Lower leg skin (tissue), 4 donors: ENCODE measurements at regions not wholly inside any gene's neighbourhood (a gene's known extent, or its start where the extent isn't known, plus 50 kb on each side); places are given as distances from the start of the nearest gene placed in this dataset.

Experiments used
- DNase-seq, 2 donors: peaks; one replicate each; pipeline ENCODE4 v3.0.0-alpha.2; 2019; ENCODE audit warnings: low spot score in 2 of 2
- H3K4me3 ChIP-seq: fragments of 200-600 bp; sonication (generic); 2 replicates; pipeline ENCODE4 v1.5.1; 2017; ENCODE audit warnings: mild to moderate bottlenecking, low read depth; ENCODE audit not compliant: poor library complexity, severe bottlenecking
- POLR2A ChIP-seq, 2 donors: fragments of 450-650 bp; IDR thresholded peaks; one replicate each; pipeline ENCODE4 v1.6.1; 2016 to 2017; ENCODE audit warnings: antibody characterized with exemption in 2 of 2, mild to moderate bottlenecking in 1 of 2, moderate library complexity in 1 of 2
- WGBS, 2 donors: methylation state at CpG; one replicate each; pipeline ENCODE4 v1.1.5; 2018; 5-methylcytosine and 5-hydroxymethylcytosine counted together
- intact Hi-C: fragments of 100-400 bp; cut with DNase I; formaldehyde crosslinking; loops from one replicate; pipeline ENCODE4 v1.15.0; 2023; ENCODE audit warnings: low total_unique reads
- TF ChIP-seq, protein P1 (sequence below), 3 donors: fragments of 450-650 bp; IDR thresholded peaks; one replicate each; pipeline ENCODE4 v1.5.1; 2016; ENCODE audit warnings: antibody characterized with exemption in 3 of 3, mild to moderate bottlenecking in 3 of 3, moderate library complexity in 2 of 3

DNA sequence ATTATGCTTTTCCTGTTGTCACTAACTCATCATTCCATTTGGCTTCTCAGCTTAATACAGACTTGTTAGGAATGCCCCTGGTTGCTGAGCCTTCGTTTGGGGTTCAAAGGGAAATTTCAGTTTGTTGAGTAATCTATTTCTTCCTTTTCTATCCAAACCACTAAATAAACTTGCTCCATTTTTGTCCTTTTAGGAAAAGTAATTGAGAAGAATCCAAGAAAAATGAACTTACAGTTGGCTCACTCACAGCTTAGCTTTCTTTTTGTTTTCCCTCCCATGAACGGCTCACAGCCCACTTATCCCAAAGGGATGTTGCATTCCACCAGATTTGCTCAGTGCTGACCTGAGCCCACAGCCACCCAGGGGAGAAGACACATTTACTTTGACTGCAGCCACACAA is 73.9 kb downstream of the SOX11 start:
- DNase-seq: no peak
- WGBS, 2 donors: 44 to 47% methylated on average over 2 of the region's 2 CpGs

DNA sequence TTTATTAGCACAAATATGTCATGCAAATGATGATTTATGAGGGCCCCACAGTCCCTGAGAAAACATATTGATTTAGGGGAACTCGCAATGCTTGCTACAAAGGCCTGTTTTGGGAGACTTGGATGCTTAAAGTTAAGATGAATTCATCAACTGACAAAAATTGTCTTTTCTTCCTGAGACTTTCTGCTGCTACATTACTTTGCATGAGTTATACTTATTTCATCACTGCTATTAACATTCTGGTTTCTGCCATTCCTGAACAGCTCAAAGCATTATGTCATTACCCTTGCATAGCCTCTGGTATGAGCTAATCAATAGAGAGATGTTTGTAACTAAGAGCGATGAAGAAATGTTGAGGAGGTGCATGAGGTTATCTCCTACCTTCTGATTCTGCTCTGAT is 74.4 kb downstream of the SOX11 start:
- intact Hi-C loops: no loop called here
- no peak overlapping the region for H3K4me3 ChIP-seq
- no peak for DNase-seq
- WGBS, 2 donors: 74 to 81% methylated on average over 2 of the region's 2 CpGs
- TF ChIP-seq, protein P1, sequence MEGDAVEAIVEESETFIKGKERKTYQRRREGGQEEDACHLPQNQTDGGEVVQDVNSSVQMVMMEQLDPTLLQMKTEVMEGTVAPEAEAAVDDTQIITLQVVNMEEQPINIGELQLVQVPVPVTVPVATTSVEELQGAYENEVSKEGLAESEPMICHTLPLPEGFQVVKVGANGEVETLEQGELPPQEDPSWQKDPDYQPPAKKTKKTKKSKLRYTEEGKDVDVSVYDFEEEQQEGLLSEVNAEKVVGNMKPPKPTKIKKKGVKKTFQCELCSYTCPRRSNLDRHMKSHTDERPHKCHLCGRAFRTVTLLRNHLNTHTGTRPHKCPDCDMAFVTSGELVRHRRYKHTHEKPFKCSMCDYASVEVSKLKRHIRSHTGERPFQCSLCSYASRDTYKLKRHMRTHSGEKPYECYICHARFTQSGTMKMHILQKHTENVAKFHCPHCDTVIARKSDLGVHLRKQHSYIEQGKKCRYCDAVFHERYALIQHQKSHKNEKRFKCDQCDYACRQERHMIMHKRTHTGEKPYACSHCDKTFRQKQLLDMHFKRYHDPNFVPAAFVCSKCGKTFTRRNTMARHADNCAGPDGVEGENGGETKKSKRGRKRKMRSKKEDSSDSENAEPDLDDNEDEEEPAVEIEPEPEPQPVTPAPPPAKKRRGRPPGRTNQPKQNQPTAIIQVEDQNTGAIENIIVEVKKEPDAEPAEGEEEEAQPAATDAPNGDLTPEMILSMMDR (IDR thresholded peaks at IDR 0.05): no peak
- TF ChIP-seq POLR2A (IDR thresholded peaks at IDR 0.05): no peak

More for the DNA sequence above, 73.9 kb downstream of the SOX11 start:
- H3K4me3 ChIP-seq: no peak overlapping the region
- intact Hi-C loops: no loop called here
- no peak for TF ChIP-seq POLR2A (IDR thresholded peaks at IDR 0.05)
- TF ChIP-seq, protein P1 (IDR thresholded peaks at IDR 0.05): no peak

DNA sequence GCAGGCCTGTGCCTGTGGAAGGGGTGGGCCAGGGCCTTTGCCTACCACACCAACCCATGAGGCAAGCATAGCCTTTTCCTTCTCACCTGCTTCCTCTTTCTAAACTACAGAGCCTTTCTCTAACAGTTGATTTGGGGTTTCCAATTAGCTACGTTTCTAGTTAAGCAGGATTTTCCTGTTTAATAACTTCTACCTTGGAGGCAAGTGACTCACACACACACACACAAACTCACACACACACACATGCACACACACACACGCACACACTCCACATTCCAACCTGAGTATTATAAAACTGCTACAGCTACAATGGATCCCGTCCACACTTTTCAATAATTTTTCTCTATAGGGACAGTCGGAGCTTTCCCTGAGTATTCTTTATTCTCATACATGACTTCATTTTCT is 84.9 kb downstream of the SOX11 start:
- no peak for DNase-seq
- intact Hi-C loops: no loop called here
- TF ChIP-seq POLR2A (IDR thresholded peaks at IDR 0.05): no peak
- TF ChIP-seq, protein P1 (IDR thresholded peaks at IDR 0.05): no peak
- WGBS, 2 donors: 35 to 46% methylated on average over 4 of the region's 4 CpGs
- no peak overlapping the region for H3K4me3 ChIP-seq

- WGBS, 2 donors: 71 to 81% methylated on average over 14 of the region's 14 CpGs
- no peak overlapping the region for H3K4me3 ChIP-seq
- no peak for TF ChIP-seq POLR2A (IDR thresholded peaks at IDR 0.05)
- no peak for DNase-seq
- intact Hi-C loops: no loop called here
Measured at GRCh38 chr2:5781679-5782078, 89.5 kb downstream of the SOX11 start.

- H3K4me3 ChIP-seq: no peak overlapping the region
- intact Hi-C loops: no loop called here
- DNase-seq: no peak
- TF ChIP-seq, protein P1 (IDR thresholded peaks at IDR 0.05): no peak
- TF ChIP-seq POLR2A (IDR thresholded peaks at IDR 0.05): no peak
- 85 to 90% methylated on average over 6 of the region's 6 CpGs for whole genome bisulfite sequencing, 2 donors
Measured at GRCh38 chr2:5782103-5782502, 89.9 kb downstream of the SOX11 start.

DNA sequence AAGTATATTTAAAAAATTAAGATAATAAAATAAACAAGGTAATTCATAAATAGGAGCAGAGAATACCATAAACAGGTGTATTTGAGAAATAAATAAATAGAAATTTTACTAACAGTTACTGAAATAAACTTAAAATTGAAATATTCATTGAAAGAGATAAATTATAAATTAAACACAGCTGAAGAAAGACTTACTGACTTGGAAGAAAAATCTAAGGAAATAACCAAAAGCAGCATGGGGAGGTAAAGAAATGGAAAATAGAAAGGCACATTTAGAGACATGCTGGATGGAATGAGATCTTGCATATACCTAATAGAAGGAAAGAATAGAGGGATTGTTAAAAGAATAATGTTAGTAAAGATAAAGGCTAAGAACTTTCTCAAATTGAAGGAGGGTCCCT is 96.3 kb downstream of the SOX11 start:
- no peak overlapping the region for H3K4me3 ChIP-seq
- no peak for DNase-seq
- no peak for TF ChIP-seq POLR2A (IDR thresholded peaks at IDR 0.05)
- TF ChIP-seq, protein P1 (IDR thresholded peaks at IDR 0.05): no peak
- intact Hi-C loops: no loop called here
